KMS-11 (cell line): ENCODE measurements at regions not wholly inside any gene's neighbourhood (a gene's known extent, or its start where the extent isn't known, plus 50 kb on each side); places are given as distances from the start of the nearest gene placed in this dataset.

Experiments used
- H2AFZ ChIP-seq: fragments of 200-600 bp; sonication (generic); 2 replicates; pipeline ENCODE4 v1.6.1; 2016; ENCODE audit warnings: antibody characterized with exemption, mixed run types, low read depth
- H3K27ac ChIP-seq: fragments of 200-600 bp; sonication (generic); 2 replicates; pipeline ENCODE4 v1.6.1; 2016; ENCODE audit warnings: mild to moderate bottlenecking, mixed run types
- H3K27me3 ChIP-seq: fragments of 200-600 bp; sonication (generic); 2 replicates; pipeline ENCODE4 v1.6.1; 2017; ENCODE audit warnings: mild to moderate bottlenecking, low read depth, mixed run types, moderate library complexity; ENCODE audit not compliant: insufficient read depth
- H3K36me3 ChIP-seq: fragments of 200-600 bp; sonication (generic); 2 replicates; pipeline ENCODE4 v1.6.1; 2017; ENCODE audit warnings: mild to moderate bottlenecking, mixed run types; ENCODE audit not compliant: insufficient read depth
- H3K4me1 ChIP-seq: fragments of 200-600 bp; sonication (generic); 2 replicates; pipeline ENCODE4 v1.6.1; 2016; ENCODE audit warnings: mild to moderate bottlenecking, low read depth, mixed run types; ENCODE audit not compliant: poor library complexity, severe bottlenecking
- H3K4me2 ChIP-seq: fragments of 200-600 bp; sonication (generic); 2 replicates; pipeline ENCODE4 v1.7.0; 2016; ENCODE audit warnings: mild to moderate bottlenecking, mixed run types
- H3K4me3 ChIP-seq: fragments of 200-600 bp; sonication (generic); IDR thresholded peaks from 2 replicates; pipeline ENCODE4 v1.6.1; 2017; ENCODE audit warnings: low read depth, low read length, mixed read lengths; ENCODE audit not compliant: insufficient read depth
- H3K79me2 ChIP-seq: fragments of 200-600 bp; sonication (generic); 2 replicates; pipeline ENCODE4 v1.6.1; 2016; ENCODE audit warnings: low read depth, mixed run types; ENCODE audit not compliant: insufficient read depth
- H3K9ac ChIP-seq: fragments of 200-600 bp; sonication (generic); 2 replicates; pipeline ENCODE4 v1.6.1; 2016; ENCODE audit warnings: mild to moderate bottlenecking, mixed run types
- H4K20me1 ChIP-seq: fragments of 200-600 bp; sonication (generic); 2 replicates; pipeline ENCODE4 v1.6.1; 2016; ENCODE audit warnings: mild to moderate bottlenecking, mixed run types; ENCODE audit not compliant: insufficient read depth
- TF ChIP-seq, protein P1 (sequence below): fragments of 200-600 bp; sonication (generic); conservative IDR thresholded peaks from 2 replicates; pipeline ENCODE4 v1.6.1; 2017; ENCODE audit warnings: low read depth, mild to moderate bottlenecking, antibody characterized with exemption, low read length, moderate library complexity, mixed read lengths

DNA sequence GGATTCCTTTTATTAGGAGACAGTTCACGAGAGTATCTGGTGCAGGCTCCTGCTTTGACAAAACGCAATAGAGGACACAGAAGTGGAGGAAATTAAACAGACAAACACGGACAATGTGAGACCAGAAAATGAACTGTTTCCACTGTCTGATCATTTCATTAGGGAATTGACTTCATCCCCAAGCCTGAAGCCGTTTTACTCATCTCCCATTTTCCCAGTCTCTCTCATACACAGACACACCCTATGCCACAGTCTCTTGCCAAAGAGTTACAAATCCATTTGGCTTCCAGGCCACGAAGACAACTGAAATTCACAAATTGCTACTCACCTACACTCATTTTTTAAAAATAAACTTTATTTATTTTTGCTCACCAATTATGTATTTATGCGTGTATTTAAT is 1087.8 kb upstream of the TMEM132C start:
- H2AFZ ChIP-seq: no peak overlapping the region
- TF ChIP-seq, protein P1, sequence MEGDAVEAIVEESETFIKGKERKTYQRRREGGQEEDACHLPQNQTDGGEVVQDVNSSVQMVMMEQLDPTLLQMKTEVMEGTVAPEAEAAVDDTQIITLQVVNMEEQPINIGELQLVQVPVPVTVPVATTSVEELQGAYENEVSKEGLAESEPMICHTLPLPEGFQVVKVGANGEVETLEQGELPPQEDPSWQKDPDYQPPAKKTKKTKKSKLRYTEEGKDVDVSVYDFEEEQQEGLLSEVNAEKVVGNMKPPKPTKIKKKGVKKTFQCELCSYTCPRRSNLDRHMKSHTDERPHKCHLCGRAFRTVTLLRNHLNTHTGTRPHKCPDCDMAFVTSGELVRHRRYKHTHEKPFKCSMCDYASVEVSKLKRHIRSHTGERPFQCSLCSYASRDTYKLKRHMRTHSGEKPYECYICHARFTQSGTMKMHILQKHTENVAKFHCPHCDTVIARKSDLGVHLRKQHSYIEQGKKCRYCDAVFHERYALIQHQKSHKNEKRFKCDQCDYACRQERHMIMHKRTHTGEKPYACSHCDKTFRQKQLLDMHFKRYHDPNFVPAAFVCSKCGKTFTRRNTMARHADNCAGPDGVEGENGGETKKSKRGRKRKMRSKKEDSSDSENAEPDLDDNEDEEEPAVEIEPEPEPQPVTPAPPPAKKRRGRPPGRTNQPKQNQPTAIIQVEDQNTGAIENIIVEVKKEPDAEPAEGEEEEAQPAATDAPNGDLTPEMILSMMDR: no peak

DNA sequence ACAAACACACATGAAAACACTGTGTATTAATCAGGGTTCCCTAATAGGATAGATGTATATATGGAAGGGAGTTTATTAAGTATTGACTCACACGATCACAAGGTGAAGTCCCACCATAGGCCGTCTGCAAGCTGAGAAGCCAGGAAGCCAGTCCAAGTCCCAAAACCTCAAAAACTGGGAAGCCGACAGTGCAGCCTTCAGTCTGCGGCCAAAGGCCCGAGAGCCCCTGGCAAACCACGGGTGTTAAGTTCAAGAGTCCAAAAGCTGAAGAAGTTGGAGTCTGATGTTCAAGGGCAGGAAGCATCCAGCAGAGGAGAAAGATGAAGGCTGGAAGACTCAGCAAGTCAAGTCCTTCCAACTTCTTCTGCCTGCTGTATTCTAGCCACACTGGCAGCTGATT is 1085.0 kb upstream of the TMEM132C start:
- H3K36me3 ChIP-seq: no peaks in the 10 kb centered on the region
- no peaks in the 10 kb centered on the region for H3K27me3 ChIP-seq
- no peak overlapping the region for H3K27ac ChIP-seq
- no peaks in the 10 kb centered on the region for H3K79me2 ChIP-seq
- no peaks in the 10 kb centered on the region for H4K20me1 ChIP-seq
- no peak overlapping the region for H2AFZ ChIP-seq
- H3K4me1 ChIP-seq: no peaks in the 10 kb centered on the region
- TF ChIP-seq, protein P1: no peak
- no peak overlapping the region for H3K9ac ChIP-seq
- no peak overlapping the region for H3K4me3 ChIP-seq
- H3K4me2 ChIP-seq: no peak overlapping the region

More for the DNA sequence above, 1087.8 kb upstream of the TMEM132C start:
- Histone ChIP-seq H3K27me3 (no peaks in the 10 kb centered on the region), H3K9ac (no peak overlapping the region), H3K4me2 (no peak overlapping the region), H4K20me1 (no peaks in the 10 kb centered on the region), H3K4me3 (no peak overlapping the region), H3K79me2 (no peaks in the 10 kb centered on the region), H3K36me3 (no peaks in the 10 kb centered on the region), H3K27ac (no peak overlapping the region), H3K4me1 (no peaks in the 10 kb centered on the region)

DNA sequence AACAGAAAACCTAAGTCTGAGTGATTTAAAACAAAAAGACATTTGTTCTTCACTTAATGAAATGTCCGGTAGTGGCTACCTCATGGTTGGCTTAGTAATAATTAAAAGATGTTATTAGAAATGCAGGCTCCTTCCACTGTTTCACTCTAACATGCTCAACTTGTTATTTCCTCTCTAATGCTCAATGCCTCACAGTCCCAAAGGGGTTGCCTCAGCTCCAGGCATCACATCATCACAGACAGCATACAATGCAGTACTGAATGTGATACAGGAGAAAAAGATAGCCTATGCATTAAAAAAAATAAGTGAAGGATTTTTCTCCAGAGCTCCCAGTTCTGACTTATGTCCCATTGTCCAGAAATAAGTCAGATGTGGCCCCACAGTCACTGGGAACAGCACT is 1077.0 kb upstream of the TMEM132C start:
- no peak overlapping the region for H3K27ac ChIP-seq
- no peaks in the 10 kb centered on the region for H4K20me1 ChIP-seq
- H3K4me3 ChIP-seq: no peak overlapping the region
- no peak overlapping the region for H2AFZ ChIP-seq
- H3K4me2 ChIP-seq: no peak overlapping the region
- H3K79me2 ChIP-seq: no peaks in the 10 kb centered on the region
- H3K27me3 ChIP-seq: no peaks in the 10 kb centered on the region
- no peaks in the 10 kb centered on the region for H3K4me1 ChIP-seq
- H3K9ac ChIP-seq: no peak overlapping the region
- TF ChIP-seq, protein P1: no peak
- no peaks in the 10 kb centered on the region for H3K36me3 ChIP-seq

DNA sequence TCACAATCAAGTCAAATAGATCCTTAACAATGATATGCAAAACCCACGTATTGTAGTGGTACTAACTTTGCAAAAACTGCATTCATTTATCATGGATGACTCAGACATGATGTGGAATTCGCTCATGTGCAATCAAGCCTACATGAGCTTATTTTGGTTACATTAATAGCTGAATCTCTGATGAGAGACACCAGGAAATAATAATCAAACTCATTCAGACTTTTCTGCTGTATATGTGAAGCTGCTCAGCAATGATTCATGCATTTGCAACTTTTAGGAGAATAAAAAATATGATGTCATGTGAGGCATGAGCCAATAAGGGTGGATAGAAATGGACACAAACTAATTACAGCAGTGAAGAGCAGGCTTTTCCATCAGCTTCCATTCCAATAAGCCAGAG is 1075.8 kb upstream of the TMEM132C start:
- TF ChIP-seq, protein P1: no peak
- H3K79me2 ChIP-seq: no peaks in the 10 kb centered on the region
- no peaks in the 10 kb centered on the region for H4K20me1 ChIP-seq
- H3K4me1 ChIP-seq: no peaks in the 10 kb centered on the region
- no peak overlapping the region for H2AFZ ChIP-seq
- no peak overlapping the region for H3K4me2 ChIP-seq
- no peaks in the 10 kb centered on the region for H3K27me3 ChIP-seq
- H3K4me3 ChIP-seq: no peak overlapping the region
- H3K36me3 ChIP-seq: no peaks in the 10 kb centered on the region
- H3K9ac ChIP-seq: no peak overlapping the region
- no peak overlapping the region for H3K27ac ChIP-seq
